HTR-8/SVneo (cell line): ENCODE measurements at regions not wholly inside any gene's neighbourhood (a gene's known extent, or its start where the extent isn't known, plus 50 kb on each side); places are given as distances from the start of the nearest gene placed in this dataset.
A peak's percentile ranks its signal among the peaks of the same experiment; 100 is the strongest.
"Not testable (repeated sequence)": the region's sequence is repeated elsewhere in the genome, so short reads cannot be mapped to it uniquely, and the experiment has no call there.

Experiments used
- DNase-seq: peaks from one replicate; pipeline ENCODE4 v3.0.0; 2011; ENCODE audit warnings: low spot score, mixed read lengths; ENCODE audit not compliant: insufficient read length
- FAIRE-seq: peaks from 2 replicates; lab custom pipeline; 2011; peaks lifted over from hg19 to GRCh38; lab: Jason Lieb, UNC

DNA sequence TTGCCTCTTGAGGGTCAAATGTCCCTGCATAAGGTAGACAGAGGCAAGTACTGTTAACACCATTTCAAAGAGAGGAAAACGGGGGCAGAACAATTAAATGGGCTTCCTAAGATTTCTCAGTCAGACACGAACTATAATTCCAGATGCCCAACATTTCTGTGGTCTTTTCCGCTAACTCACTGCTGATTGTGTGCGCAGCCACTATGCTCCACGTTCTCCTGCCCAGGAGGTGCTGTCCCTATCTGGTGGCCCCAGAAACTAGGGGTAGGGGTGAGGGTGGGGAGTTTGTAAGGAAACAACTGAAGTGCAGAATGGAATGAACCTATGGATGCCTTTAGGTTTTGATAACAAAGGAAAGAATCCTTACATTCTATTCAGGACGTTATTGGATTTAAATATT is 86.1 kb upstream of the BACH2 start:
- FAIRE-seq (no peak), DNase-seq (no peak)

DNA sequence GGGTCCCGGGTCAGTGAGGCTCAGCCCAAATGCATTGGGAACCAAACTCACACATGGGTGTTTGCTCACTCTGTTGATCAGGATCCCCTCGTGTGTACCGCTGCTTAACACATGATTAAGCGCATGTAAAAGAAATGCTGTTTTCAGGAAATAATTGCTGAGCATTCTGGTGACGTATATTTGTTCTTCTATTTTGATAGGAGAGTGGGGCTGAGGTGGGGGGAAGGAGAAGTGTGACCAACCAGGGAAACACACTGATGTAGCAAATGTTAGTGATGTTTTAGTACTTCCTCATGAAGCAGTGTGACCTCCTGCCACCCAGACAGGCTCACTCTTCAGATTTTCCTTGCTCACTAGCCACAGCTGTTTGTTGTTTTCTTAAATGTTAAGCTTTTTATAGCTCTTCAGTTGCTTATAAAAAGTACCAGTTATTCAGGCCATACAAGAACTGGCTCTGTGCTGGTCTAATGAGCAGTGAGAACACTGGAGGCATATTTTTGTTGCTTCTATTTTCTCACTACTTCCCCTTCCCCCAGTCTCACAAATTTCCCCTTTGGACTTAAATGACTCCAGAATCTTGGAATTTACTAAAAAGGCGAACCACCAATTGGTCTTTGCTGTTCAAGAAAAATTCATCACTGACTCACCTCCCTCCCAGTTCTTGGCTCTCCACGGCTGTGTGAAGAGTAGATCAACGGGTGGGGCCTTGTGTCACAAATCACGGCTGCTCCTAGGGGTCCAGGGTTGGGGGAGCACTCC is 79.2 kb upstream of the BACH2 start:
- DNase-seq (no peak), FAIRE-seq (no peak)

DNA sequence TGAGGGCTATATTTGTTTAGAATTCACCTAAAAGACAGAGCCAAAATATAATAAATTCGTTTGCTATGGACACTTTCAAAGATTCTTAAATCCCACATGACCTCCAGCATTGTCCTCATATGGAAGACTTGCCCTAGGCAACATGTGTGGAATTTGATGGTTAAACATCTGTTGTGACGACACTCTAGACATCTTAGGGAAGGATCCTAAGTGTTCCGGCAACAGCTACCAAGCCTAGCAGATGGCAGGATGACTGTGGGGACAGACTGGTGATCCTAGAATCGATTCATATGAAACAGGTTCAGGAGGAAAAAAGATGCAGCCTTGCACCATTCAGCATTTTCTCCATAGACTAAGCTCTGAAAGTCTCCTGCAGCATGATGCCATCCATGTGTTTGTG is 77.6 kb upstream of the BACH2 start:
- no peak for DNase-seq
- no peak for FAIRE-seq

DNA sequence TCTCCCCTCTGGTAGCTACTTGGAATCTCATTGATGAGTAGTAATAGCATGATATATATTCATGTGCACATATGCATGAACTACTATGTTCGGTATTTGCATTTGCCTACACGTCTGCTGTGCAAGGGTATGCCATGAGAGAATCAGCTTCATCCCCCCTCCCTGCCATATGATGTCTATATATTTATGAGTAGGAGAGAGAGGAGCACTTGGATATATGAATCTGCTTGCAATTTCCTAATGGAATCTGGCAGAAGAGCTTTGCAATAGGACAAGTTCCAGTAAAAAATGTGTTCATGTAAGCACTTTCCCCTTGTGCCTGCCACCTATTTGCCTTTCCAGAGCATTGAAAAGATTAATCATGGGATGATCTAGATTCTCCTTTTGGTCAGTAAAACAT is 76.2 kb upstream of the BACH2 start:
- DNase-seq (no peak), FAIRE-seq (no peak)

DNA sequence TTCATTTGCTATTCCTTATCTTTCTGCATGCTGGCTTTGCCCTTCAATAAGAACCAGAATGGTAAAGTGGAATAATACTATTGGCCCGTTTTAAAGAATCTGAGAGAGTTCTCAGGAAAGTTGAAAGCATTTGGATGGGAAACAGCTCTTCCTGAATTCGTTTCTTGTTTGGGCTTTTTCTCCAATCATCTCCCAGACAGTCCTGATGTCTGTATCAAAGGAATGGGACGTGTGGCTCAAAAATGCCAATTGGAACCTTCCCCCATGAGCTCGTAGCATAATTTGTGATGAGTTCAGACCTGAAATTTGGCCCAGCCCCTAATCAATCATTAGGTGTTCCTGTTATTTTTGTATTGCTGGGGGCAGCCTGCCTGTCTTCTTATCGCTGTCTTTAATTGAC is 75.8 kb upstream of the BACH2 start:
- DNase-seq (no peak), FAIRE-seq (no peak)

DNA sequence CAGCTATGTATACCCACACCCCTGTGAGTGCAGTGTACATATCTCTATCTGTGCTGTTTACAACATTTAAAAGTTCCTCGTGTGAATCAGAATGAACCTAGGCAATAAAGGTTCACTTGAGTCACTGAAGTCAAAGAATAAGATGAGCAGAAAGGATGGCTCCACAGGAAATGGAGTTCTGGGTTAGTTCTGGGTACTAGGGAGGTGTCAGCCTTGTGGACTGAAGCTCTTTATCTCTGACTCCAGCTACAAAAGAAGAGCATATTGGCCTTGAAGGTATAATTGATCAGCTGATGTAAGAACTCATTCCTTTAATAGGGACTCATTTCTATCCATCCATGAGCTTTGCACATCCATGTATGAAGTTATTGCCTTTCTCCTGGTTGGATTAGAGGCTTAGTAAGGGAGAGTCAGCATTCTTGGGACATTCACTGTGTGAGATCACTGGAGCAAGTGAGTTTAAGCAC is 73.9 kb upstream of the BACH2 start:
- DNase-seq (no peak), FAIRE-seq (peak; percentile 69)

DNA sequence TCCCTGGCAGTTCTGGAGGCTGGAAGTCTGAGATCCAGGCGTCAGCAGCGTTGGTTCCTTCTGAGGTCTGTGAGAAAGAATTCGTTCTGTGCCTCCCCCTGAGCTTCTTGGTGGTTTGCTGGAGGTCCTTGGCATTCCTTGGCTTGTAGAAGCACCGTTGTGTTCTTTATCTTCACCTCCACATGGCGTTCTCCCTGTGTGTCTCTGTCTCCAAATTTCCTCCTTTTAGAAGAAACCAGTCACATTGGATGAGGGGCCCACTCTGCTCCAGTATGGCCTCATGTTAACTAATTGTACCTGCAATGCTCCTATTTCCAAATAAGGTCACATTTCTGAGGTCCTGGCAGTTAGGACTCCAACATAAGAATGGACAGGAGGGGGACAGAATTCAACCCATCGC is 73.0 kb upstream of the BACH2 start:
- FAIRE-seq (no peak), DNase-seq (no peak)

DNA sequence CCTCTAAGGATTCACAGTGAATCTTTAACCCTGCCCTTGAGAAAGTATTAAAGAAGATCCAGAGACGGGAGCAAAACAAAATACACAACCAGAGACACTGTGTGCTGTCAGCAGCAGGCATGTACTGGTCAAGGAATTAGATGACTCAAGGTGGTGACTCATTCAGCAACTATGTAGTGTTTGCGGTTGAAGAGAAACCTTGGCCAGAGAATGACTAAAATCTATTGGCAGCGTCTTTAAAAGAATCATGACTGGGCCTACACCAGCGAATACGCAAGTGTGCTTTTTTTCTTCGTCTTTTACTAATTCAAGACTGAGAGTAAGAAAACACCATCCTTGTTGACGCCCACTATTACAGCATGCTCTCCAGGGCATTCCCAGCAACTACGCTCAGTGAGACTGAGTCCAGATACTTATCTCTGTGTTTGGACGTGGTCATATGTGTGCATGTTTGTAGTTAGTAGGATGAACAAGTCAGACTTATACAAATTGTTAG is 72.4 kb upstream of the BACH2 start:
- FAIRE-seq (peak; percentile 94), DNase-seq (peak; percentile 78)

DNA sequence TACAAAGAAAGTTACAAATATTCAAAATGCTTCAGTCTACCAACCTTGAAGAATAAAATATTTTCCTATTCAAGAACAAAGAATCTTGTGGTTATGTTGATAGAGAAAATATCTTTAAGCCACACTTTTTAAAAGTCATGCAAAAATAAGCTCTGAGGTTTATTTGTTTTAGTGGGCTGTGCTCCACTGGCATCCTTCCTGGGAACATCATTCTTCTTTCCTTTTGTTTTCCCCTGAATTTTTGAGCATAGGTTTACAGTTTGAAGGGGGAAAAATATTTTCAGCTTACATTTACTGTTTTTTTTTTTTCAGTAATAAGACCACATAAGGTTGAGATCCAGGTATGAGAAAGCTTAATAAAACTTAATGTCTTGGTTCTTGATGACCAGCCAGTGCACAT is 72.0 kb upstream of the BACH2 start:
- DNase-seq (no peak), FAIRE-seq (no peak)

DNA sequence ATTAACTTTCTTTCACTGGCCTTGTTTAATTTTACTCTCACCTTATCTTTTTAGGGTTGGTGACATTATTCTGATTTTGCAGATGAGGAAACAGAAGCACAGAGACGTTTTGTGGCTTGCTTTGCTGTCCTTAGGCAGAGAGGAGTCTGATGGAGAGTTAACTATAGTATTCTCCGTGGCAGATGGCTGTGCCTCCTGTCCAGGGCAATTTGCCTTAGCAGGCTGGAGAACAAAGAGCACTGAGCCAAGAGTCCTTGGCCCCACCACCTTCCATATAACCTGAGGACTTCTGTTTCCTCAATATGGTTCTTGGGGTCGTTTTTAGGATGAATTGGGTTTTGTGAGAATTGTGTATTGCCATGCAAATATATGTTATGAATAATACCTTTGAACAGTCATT is 71.4 kb upstream of the BACH2 start:
- DNase-seq (no peak), FAIRE-seq (no peak)

DNA sequence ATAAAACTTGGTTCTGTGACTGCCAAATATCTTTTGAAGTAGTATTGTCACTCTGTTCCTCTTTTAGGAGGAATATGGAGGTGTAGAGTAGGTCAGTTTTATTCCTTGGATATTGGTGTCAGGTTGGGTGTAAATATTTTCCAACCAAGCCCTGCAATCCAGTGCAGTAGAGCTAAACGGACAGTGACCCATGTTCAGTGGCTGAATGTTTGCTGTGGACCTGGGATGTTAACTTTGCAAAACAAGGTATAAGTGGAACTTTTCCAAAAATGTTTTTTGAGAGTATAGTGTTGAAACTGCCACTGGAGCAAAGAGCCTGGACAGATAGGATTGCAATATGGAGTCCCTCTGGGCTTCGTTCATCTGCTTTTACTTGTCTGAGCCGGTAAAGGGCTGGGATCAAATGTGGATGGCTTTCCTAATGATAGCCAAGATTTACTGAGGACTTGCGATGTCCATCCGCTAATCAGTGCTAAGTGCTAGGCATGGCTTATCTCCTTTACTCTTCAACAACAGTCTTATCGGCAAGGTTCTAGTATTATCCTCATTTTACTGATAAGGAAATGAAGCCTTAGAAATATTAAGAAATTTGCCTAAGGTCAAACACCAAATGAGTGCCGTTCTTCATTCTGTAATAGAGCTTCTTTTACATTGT is 69.0 kb upstream of the BACH2 start:
- no peak for DNase-seq

DNA sequence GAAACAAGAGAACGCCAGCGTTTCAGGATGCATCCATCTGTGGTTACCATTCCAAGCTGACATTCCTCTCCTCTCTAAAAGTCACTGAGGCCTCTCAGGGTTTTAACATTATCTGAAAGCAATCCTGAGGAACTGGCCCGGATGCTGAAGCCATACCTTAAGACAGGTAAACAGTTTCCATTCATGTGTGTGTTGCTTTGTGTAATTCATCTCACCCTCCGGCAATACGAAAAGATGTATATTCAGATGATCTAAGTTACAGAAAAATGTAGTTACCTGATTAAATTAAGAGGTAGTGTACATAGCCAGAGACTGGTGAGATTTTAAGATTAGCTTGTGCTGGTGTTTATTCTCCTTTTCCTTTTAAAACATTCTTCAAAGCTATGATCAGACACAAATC is 68.4 kb upstream of the BACH2 start:
- FAIRE-seq: no peak
- DNase-seq: no peak

More for the DNA sequence above, 69.0 kb upstream of the BACH2 start:
- no peak for FAIRE-seq

DNA sequence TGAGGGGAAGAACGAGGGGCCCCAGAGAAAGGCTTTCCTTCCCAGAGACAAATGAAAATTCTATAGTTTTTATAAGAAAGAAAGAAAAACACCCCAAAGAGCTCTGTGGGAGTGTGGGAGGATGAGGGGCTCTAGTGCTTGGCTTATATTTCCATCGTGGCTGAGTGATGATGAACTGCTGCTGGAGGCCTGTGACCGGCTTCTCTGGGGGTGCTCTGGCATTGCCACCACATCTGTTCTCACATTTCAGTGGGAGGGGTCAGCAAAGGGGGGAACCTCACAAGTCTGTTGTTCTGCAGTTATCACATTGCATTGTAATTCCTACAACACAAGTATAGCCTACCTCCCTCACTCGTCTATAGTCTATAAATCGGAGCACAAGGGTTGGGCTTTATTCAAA is 67.6 kb upstream of the BACH2 start:
- DNase-seq (no peak), FAIRE-seq (no peak)

DNA sequence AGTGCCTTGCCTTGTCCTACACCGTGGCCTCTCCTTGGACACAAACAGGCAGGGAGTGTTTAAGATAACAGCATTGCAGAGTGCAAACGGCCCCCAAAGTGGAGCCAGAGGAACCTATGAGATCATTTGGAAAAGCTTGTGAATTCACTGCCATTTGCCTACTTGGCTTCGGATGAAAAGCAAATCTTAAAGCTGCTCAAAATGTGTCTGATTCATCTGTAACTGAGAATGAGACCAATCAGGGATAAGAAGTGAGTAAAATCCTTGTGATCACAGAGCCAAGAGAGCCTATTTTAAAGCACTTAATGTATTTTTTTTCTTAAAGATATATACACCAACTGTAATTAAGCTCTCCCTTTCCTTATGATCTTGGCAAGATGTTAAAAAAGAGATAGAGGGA is 65.7 kb upstream of the BACH2 start:
- DNase-seq (no peak), FAIRE-seq (no peak)

DNA sequence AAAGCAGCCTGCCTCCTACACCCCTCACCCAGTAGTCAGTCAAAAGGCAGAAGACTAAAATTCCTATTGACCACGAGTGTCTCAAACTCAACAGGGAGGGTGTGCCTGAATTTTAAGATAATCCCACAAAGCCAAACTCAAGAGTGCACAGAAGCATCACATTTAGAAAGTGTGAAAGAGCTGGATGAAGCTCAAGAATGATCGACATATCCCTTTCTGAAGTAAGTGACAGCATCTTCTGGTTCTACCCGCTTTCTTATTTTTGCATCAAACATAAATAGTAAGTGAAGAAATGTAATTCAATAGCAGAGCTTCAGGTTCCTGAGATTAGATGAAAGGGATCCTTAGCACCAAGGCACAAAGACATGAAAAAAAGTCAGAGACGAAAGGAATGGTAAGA is 64.5 kb upstream of the BACH2 start:
- DNase-seq (no peak), FAIRE-seq (no peak)

DNA sequence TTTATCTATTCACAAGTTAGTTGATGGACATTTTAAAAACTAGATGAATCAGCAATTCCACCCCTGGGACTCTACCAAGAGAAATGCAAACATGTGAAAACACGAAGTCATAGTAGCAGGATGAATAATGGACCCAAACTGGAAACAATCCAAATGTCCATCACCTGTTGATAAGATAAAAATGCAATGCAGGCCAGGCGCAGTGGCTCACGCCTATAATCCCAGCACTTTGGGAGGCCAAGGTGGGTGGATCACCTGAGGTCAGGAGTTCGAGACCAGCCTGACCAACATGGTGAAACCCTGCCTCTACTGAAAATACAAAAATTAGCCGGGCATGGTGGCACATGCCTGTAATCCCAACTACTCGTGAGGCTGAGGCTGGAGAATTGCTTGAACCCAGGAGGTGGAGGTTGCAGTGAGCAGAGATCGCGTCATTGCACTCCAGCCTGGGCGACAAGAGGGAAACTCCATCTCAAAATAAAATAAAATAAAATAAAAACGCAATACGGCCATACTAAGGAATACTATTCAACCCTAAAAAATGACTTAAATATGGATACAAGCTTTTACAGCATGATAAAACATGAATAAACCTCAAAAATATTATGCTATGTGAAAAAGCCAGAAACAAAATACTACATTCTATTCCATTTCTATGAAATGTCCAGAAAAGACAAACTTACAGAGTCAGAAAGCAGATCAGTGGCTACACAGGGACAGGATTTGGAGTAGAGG is 61.6 kb upstream of the BACH2 start:
- DNase-seq, FAIRE-seq: not testable (repeated sequence)

DNA sequence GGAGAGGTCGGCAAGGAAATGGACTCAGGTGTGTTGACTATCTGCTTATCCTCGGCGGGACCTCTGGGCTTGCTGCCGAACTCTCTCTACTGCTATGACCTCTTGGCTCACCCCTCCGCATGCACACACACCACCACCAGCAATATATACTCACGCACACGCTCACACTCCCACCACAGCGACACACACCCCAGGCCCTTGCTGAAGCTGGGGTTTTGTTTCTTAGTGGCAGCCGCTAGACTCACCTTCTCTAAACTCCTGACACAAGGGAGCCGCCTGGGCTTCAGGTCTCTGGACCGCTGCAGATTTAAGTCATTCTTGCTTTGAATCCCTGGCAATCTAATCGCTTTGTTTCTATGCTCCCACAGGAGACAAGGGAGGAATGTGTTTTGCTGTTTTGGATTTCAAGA is 59.4 kb upstream of the BACH2 start:
- FAIRE-seq: no peak
- DNase-seq: no peak

DNA sequence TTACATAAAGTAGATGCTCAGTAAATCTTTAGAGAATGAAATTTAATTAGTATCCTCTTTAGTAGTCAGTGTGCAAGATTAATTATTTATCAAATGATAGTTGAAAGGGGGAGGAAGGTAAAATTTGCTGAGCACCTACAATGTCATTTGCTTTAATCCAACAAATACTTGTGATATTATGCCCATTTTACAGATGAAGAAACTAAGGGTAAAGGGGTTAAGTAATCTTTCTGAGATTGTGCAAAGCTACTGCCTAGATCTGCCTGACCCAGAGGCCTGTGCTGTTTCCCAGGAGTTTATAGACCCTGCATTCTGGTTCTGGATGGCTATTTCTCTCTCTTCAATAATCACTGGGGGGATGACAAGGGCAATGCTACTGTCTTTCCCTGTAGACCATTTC is 58.3 kb upstream of the BACH2 start:
- DNase-seq: no peak
- no peak for FAIRE-seq

DNA sequence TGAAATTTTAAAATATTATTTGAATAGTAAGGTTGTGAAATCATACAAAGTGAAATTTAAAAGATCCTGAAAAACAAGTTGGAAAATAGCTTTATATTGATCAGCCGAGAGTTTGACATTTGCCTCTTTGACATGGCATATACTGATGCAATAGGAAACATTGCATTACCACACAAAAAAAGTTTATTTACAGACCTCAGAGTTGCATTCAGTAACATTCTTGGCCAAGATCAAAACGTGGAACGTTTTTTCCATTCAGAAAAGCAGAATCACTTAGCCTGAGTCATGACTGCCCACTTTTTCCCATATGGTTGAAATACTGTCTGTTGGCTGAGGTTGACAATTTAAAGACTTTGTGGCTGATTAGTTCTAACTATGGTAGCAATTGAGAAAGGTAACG is 55.1 kb upstream of the BACH2 start:
- FAIRE-seq: no peak
- DNase-seq: no peak

DNA sequence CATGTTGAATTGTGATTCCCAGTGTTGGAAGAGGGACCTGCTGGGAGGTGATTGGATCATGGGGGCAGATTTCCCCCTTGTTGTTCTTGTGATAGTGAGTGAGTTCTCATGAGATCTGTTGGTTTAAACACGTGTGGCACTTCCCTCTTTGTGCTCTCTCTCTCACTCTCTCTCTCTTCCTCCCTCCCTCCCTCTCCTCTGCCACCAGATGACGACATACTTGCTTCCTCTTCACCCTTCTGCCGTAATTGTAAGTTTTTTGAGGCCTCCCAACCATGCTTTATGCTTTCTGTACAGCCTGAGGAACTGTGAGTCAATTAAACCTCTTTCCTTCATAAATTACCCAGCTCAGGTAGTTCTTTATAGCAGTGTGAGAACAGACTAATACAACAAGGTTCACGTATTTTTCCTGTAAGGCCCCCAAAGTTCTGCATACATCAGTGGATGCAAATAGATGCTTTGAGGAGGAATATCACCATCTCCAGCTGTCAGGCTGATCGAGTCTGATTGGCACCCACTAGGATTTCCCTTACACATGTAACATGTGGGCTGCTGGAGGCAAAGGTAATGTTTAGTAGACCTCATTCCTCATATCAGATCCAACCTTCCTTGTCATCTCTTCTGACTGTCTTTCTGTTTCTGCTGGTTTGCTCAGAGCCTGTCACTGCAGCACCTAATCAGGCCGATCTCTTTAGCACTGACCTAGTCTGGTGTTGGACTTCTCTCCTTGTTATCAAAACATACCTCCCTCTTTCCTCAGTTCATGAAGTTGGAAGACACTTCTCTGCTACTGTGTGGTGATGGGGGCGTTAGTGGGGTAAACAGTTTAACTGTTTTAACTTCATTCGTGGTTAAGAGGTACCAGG is 54.3 kb upstream of the BACH2 start:
- FAIRE-seq (no peak), DNase-seq (no peak)
